ENCODE measurements at regions not wholly inside any gene's neighbourhood (a gene's known extent, or its start where the extent isn't known, plus 50 kb on each side); places are given as distances from the start of the nearest gene placed in this dataset.
"Not testable (repeated sequence)": the region's sequence is repeated elsewhere in the genome, so short reads cannot be mapped to it uniquely, and the experiment has no call there.

DNA sequence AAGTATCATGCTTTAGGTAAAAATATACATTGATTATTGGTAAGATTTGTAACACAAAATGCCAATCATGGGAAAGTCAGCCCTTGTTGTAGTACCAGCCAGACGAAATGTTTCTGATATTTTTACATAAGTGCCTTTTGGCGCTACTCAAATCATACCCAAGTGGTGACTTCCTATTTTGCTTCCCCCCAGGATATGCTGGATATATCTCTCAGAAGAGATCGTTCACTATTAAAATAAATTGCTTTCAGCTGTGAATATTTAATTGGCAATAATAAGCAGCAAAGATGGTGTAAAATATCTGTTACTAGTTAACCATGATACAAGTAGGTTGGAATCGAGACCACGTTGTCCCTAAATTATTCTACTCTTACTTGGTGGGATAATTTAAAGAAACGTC, 909.2 kb upstream of the LRRN3 start:
- no peak for DNase-seq

DNA sequence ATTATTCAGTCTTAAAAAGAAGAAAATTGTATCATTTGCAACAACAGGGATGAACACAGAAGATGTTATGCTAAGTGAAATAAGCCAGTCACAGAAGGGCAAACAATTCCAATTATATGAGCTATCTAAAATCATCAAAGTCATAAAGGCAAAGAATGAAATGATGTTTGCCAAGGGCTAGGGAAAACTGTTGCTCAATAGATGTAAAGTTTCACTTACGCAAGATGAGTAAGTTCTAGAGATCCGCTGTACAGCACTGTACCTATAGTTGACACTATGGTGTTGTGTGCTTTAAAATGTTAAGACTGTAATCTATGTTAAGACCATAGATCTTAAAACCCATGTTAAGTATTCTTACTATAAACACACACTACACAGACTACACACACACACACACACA, 904.6 kb upstream of the LRRN3 start:
- no peak for DNase-seq

DNA sequence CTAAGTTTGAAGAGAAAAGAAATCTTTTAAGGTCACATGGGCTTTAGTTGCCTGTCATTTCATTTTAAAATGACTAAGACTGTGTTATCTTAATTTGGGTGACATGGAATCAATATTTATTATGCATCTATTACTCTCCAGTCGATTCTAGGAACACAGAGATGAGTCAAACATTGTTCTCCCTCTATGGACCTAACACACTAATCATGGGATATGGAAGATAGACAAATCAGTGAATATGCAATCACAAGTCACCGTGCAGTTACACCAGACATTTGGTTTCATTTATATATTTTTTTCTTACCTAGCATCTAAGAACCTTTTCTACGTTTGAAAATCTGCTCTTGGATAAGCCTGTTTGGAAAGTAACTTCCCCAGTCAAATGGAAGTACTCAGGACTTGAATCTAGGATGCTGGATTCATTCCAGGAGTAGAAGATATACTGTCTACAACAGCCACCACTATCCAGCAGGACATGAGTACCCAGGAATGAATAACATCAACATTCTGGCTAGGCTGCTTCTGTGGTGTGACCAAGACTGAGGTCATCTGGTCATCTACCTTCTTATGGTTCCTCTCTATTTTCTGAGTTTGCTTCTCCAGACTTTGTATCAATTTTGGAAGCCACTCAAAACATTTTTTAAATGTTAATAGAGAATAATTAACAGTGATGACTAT, 902.9 kb upstream of the LRRN3 start:
- no peak for DNase-seq

DNA sequence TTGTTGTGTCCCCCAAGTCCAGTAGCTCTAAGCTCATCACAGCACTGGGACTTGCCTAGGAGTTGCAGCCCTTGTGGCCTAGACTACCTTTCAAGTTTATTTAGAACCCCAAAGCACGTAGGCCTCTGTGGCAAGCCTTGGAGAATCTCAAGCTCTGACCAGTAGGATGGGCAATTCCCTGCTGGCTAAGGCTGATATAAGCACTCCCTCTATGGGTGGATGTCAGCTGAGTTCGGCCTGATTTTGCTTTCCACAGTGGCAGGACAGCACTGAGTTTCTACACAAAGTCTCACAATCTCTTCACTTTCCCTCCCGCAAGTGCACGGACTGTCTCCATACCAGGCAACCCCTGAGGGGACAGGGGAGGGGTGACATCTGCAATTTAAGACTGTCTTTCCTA, 886.4 kb upstream of the LRRN3 start:
- DNase-seq: peak in 1 of 3 experiments; percentile 20

DNA sequence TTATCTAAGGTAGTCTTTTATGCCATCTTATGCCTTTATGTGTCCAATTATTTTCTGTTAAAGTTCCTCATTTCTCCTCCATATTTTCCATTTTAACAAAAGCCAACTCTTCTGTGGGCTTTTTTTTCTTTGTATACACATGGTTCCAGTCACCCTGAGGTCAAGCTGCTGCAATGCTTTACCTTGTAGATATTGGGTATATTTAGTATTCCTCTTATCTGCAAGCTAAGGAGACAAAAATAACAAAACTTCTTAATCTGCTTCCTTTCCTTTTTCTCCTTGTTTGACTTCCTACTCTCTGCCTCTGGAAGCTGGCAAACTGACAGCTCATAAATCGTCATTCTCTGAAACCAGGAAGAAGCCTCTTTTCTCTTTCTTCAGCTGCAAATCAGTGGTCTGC, 885.0 kb upstream of the LRRN3 start:
- DNase-seq: no peak

DNA sequence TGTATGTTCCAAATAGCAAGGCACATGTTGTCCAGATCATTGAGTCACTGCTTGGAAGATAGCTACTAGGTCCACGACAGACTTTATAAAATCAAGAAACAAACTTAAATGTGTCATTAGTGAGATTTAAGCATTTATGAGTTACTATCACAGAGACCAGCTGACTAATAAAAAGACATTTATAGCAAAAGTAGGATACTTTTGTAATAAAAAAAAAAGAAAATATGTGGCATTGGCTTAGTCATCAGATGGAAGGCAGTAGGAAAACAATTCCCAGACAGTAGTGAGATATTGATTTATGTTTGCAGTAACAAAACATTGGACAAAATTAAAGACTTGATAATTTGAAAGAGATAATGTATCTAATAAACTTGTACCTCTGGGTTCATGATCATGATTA, 881.0 kb upstream of the LRRN3 start:
- no peak for DNase-seq

DNA sequence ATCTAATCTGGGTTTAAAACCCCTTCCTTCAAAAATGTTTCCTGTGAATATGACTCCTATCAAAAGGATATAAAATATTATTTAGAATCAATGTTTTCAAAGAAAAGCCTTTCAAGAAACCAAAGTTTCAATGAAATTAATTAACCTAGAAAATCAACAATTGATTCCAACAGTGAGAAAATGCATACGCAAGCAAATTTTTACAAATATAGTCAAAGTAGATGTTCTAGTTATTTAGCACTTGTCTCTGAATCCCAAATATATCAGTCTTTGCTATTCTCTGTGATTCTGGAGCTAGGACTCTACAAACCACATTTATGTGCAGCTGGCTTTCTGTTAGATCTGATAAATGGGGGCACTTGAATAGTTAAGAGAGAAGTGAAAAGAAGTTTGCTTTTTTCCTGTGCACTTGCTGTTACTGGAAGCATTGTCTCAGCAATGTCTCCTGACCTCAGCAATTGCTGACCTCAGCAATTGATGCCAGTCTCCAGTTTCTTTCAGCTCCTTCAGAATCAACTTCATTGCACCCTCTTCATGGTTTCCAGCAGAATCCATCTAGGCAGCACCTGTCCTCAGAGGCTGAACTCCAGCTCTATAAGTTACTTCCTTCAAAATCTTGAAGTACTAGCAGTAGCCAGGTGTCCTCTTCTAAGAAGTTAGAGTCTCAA, 879.9 kb upstream of the LRRN3 start:
- DNase-seq: no peak

DNA sequence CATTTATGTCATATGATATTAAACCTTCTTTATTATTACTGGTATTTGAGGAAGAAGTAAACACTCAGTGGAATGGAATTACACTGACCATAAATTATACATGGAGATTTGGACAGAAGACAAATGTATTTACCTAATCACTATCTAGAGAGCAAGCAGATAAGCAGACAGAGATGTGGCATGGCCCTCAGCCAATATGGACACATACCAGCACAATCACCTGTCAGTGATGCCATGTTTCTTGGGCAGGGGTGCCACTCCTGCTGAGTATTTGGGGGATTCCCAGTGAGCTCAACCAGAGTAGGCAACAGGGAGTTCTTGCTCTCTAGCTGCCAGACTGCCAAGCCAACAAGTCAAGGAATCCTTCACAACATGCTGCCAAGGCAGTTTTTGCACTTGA, 866.3 kb upstream of the LRRN3 start:
- no peak for DNase-seq

DNA sequence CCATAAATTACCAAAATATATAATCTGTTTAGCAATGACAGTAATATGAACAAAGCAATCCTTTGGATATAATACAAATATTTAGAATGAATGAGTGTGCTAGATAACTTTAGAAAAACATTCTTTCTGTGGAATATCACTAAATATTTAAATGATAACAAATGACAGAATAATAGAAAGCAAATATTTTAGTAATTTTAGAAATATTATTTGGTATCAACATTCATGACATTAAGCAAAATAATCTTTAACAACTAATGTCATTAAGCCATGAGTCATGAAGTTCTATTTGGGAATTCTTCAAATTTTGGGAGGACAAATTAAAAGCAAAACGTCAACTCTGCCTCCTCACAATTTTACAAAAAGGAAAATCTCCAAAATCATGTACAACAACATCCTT, 844.8 kb upstream of the LRRN3 start:
- DNase-seq: no peak

DNA sequence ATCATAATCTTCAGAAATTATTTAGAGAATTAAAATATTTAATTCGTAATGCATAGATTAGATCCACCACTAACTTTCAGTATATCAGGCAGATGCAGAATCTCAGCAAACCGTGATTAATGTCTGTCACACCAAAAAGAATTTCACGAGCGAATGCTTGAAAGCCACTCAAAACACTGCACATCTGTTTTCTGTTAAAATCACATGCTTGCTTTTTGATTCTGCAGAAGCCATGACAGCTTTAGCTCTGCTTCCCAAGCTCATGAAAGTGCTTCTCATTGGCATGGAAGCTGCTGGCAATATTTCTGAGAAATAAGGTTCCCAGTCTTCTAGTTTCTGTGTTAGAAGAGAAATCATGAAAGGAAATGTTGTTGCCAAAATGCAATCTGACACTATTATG, 837.8 kb upstream of the LRRN3 start:
- peak in 1 of 3 experiments; percentile 36 for DNase-seq

DNA sequence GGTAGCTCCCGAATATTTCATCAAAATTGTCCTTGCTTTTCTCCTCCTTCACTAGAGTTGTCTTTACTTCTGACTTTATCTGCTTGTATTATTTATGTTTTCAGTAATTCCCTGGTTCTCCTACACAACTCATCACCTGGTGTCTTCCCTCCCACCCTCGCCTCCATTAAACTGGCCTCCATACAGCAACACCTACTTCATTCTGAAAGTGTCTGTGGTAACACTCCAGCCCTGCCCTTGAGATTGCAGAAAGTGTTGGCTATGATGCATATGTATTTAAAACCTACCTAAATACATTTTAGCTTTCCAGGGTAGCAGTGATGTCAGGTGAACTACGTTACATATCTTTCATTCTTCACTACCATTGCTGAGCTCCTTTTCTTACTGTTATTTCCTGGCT, 833.3 kb upstream of the LRRN3 start:
- no peak for DNase-seq

DNA sequence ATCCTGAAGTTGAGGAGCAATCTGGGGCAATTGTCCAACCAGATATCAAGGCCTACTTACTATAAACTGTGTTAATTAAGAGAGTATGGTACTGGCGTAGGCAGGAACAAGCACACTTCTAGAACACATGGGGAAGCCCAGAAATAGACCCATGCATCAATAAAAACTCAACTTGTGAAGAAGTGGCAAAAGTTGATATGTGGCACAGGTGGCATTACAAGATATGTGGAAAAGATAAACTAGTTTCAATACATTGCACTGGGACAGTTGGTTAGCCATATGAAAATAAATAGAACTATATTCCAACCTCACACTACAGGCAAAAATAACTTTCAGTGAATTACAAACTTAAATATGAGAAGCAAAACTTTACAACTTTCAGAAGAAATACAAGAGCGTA, 828.7 kb upstream of the LRRN3 start:
- no peak for DNase-seq

DNA sequence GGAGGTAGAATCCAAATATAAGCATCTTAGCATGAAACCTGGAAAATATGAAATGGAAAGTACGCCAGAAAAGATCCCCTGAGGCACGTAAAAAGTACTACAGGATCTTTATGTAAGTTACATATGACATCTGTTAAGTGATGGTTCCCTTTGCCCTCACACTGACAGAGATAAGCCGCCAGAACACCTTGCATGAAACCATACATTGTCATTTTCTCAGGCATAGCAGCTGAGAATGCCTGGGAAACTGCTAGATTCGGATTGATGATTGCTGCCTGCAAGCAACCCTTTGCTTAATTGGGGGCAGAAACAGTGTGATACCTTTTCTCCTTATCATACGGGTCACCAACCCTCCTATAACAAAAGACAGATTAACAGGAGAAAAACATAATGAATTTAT, 826.6 kb upstream of the LRRN3 start:
- DNase-seq: no peak

DNA sequence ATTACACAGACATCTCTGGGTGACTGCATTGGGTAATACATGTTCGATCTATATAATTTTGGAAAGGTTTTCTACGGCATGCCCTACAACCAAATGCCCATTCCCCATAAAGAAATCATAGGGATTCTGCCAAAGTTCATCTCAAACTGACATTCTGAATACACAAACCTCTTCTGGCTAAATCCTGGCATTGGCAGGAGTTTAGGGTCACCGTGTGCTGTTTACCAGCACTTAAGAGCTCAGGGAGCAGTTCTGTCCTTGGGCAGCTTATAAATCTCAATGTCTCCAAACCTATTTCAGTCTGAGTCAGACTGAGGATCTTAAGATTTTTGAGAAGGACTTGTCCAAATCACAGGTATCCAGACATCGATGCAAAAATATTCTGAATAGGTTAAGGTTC, 809.6 kb upstream of the LRRN3 start:
- no peak for DNase-seq

DNA sequence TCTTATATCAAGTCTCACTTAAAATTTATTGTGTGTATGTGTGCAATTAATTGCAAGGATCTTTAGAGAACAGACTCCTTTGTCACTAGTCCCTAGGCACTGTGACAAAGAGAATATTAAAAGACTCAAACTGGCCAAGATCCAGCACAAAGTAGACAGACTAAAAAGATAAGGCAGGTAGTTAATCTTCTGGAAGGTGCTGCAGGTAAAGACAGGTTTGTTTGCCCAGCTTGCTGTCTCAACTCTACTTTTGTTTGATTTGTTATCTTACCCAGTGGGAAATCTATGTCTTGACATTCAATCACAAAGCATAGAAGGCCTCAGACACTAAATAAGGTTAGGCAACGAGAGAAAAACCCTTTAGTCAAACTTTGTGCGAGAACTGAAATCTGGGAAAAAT, 807.9 kb upstream of the LRRN3 start:
- DNase-seq: peak in 2 of 3 experiments; percentile 10 to 46

DNA sequence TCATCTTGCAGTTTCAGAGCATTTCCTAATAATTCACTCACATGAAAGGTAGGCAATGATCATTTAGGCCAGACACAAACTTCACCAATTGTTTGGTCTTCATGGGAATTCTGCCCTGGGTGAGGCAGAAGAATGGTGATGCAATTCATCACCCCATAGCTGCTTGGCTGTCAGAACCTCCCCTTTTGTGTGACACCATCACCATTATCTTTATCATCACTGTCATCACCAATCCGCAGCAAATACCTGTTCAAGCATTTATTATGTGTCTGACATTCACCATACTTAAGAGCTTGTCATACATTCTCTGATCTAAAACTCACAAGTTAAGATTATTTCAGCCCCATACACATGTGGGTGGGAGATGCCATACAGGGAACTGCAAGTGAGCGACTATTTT, 799.5 kb upstream of the LRRN3 start:
- DNase-seq: no peak

DNA sequence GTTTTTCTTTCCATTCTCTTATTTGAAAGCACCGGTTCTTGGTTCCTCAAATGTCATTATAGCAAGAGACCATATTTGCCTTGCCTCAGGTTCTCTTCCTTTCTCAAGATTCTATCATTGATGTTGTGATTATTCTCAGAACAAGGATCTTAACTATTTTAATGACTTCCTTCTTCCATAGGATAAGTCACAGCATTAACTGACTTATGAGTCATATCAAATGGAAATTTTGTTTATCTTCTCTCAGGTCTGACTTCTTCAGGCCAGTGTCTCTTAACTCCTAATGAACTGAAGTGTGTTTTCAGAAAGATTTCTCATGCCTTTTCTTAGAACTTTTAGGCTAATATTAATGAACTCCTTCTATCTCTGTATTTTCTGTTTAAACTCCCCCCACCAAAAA, 794.6 kb upstream of the LRRN3 start:
- DNase-seq: no peak

DNA sequence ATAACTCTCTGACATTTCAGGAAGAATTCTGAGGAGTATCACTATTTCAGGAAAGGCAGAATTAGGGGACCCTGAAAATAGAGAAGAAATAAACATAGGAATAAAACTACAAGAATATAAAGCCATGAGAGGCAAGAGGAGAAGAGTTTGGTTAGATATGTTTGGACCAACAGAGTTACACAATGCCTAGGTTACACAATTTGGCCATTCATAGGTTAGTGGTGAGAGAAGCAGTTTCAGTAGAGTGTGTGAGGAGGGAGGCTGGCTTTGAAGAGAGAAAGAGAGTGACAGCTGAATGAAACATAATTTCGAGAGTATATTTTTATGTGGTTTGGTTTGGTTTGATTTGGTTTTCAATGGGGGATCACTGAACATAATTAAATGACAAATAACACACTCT, 783.2 kb upstream of the LRRN3 start:
- DNase-seq: no peak

DNA sequence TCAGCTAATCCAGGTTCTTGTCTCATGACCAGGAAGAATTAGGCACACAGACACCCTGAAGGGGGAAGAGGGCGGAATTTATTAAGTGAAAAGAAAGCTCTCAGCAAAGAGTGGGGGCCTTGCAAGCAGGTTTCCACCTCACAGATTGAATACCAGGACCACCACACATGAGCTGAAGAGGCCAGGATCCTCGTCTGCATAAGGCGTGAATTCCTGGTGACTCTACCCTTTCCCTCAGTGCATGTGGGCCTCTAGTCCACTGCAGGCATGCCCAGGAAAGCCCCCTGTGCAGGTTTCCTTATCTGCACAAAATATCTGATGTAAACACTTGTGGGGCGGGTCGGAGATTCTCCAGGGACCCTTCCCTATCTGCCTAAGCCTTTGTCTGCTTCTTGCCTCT, 782.1 kb upstream of the LRRN3 start:
- DNase-seq: no peak

DNA sequence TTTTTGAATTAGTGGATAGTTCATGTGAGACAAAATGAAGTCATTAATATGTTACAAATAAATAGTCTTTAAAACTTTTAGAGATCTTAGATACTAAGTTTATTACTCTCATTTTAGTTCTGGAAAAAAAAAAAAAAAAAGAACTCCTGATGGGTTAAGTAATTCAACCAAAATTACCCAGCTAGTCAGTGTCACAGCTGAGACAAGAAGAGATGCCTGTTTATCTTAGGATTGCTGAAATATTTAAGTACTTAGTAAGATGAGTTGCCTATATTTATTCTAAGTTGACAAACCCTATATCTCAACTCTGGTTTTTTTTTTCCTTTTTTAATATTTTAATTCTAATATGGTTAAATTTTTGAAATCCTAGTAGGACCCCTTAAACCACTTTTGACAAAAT, 781.0 kb upstream of the LRRN3 start:
- no peak for DNase-seq

DNA sequence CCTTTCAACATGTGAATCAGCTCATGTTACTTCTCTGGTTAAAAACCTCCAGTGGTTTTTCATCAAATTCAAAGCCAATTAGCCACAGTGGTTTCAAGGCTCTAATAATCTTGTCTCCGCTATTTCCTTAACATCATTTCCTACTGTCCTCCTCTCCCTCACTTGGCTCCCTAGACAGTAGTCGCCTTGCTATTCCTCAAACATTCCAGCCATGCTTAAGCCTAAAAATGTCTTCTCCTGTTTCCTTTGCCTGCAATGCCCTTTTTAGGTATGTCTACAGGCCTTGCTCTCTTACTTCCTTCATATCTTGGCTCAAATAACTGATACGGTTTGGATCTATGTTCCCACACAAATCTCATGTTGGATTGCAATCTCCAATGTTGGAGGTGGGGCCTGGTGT, 779.4 kb upstream of the LRRN3 start:
- DNase-seq: no peak

DNA sequence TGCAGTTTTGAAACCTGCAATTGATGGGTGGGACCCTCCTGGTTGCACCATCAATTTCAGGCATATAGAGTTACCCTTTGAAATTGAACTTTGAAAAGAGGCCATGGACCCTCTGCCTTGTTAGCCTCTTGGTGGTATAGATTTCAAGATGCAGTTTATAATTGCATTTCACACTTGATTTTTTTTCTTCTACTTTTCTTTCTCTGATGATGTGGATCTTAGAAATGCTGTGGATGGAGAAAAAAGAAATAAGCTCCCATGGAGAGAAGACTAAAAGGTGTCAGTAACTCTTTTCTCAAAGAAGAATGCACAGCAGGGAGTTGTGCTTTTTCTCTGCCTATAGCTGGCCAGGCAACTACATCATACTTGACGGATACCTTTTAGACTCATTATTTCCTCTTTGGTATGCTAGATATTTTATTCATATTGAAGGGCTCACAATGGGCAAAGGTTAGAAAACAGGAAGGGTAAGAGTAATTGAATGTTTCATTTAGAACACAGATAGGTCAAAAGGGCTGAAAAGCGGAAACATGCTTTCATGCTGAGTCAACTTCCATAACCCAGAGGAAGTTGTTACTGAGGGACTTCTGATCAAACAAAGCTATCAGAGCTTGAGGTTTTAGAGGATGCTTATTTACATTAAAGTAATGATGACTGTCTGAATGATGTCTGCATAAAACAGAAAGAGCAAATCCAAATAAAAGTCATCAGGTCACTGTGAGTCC, 773.2 kb upstream of the LRRN3 start:
- DNase-seq: peak in 1 of 3 experiments; percentile 29

DNA sequence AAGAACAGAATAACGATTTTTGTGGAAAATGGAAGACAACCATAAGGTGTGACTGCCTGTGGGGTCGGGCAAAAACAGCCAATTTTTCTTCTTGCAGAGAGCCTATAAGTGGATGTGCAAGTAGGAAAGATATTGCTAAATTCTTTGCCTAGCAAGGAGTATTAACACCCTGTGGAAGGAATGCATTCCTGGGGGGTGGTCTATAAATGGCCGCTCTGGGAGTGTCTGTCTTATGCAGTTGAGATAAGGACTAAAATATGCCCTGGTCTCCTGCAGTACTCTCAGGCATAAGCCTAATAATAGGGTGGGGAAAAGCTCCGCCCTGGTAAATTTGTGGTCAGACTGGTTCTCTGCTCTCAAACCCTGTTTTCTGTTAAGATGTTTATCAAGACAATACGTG, 770.6 kb upstream of the LRRN3 start:
- not testable (repeated sequence) for DNase-seq

DNA sequence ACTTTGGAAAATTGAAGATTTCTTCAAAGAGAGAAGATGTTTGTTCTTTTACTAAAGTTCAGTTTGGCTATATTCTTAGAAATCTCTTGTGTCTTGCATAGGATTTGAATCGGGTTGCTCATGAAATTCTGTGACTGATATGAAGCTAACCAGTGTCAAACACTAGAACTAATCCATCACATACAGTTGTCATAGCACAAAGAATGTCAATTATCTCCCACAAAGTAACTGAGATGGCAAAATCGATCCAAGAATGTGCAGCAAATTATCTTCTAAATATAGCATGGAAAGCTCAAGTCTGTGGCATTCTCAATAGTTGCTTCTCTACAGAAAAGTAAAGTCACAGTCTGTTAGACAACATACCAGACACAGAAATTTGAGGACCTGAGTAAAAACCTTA, 768.1 kb upstream of the LRRN3 start:
- DNase-seq: no peak

Data from NCI-H1417 (cell line).